ENCODE measurements at regions not wholly inside any gene's neighbourhood (a gene's known extent, or its start where the extent isn't known, plus 50 kb on each side); places are given as distances from the start of the nearest gene placed in this dataset.

- Histone ChIP-seq H3K4me3 (no peak overlapping the region), H3K27me3 (no peaks in the 10 kb centered on the region), H3K4me1 (no peaks in the 10 kb centered on the region), H3K9me3 (peaks cover 0 to 2% (median 0%) of the 10 kb centered on the region in 4 donors), H3K36me3 (no peaks in the 10 kb centered on the region), H3K27ac (no peak overlapping the region)
- intact Hi-C loops (cut with DNase I) = no loop called here
- no peak for DNase-seq
- no peak for TF ChIP-seq EP300 (IDR thresholded peaks at IDR 0.05)
- no peak for TF ChIP-seq POLR2AphosphoS5 (IDR thresholded peaks at IDR 0.05)
- TF ChIP-seq CTCF (IDR thresholded peaks at IDR 0.05) = no peak
- no peak for TF ChIP-seq POLR2A (IDR thresholded peaks at IDR 0.05)
- WGBS, 2 donors = 82 to 90% methylated on average over 4 of the region's 4 CpGs
Measured at GRCh38 chr20:16930656-16931055, 182.5 kb downstream of the OTOR start.

- intact Hi-C loops (cut with DNase I) = no loop called here
- H3K9me3 ChIP-seq = no peaks in the 10 kb centered on the region
- H3K27ac ChIP-seq = no peak overlapping the region
- DNase-seq = no peak
- no peak for TF ChIP-seq POLR2A (IDR thresholded peaks at IDR 0.05)
- no peak for TF ChIP-seq CTCF (IDR thresholded peaks at IDR 0.05)
- TF ChIP-seq POLR2AphosphoS5 (IDR thresholded peaks at IDR 0.05) = no peak
- TF ChIP-seq EP300 (IDR thresholded peaks at IDR 0.05) = no peak
- H3K4me1 ChIP-seq = no peaks in the 10 kb centered on the region
- 45 to 53% methylated on average over 3 of the region's 3 CpGs for WGBS, 2 donors
- no peaks in the 10 kb centered on the region for H3K27me3 ChIP-seq
- no peak overlapping the region for H3K4me3 ChIP-seq
- no peaks in the 10 kb centered on the region for H3K36me3 ChIP-seq
Measured at GRCh38 chr20:16939051-16939450, 190.9 kb downstream of the OTOR start.

GRCh38 chr20:16940701-16941100, 192.5 kb downstream of the OTOR start:
- no peaks in the 10 kb centered on the region for H3K4me1 ChIP-seq
- no peaks in the 10 kb centered on the region for H3K9me3 ChIP-seq
- no peaks in the 10 kb centered on the region for H3K36me3 ChIP-seq
- TF ChIP-seq CTCF (IDR thresholded peaks at IDR 0.05) (no peak), EP300 (IDR thresholded peaks at IDR 0.05) (no peak), POLR2AphosphoS5 (IDR thresholded peaks at IDR 0.05) (no peak), POLR2A (IDR thresholded peaks at IDR 0.05) (no peak)
- intact Hi-C loops (cut with DNase I) = no loop called here
- WGBS, 2 donors = 43 to 59% methylated on average over 1 of the region's 1 CpG
- no peak overlapping the region for H3K4me3 ChIP-seq
- no peaks in the 10 kb centered on the region for H3K27me3 ChIP-seq
- no peak for DNase-seq
- no peak overlapping the region for H3K27ac ChIP-seq

- Histone ChIP-seq H3K27ac (no peak overlapping the region), H3K4me3 (no peak overlapping the region), H3K4me1 (no peaks in the 10 kb centered on the region), H3K36me3 (no peaks in the 10 kb centered on the region), H3K27me3 (no peaks in the 10 kb centered on the region), H3K9me3 (no peaks in the 10 kb centered on the region)
- no peak for TF ChIP-seq CTCF (IDR thresholded peaks at IDR 0.05)
- TF ChIP-seq POLR2A (IDR thresholded peaks at IDR 0.05) = no peak
- no peak for TF ChIP-seq EP300 (IDR thresholded peaks at IDR 0.05)
- TF ChIP-seq POLR2AphosphoS5 (IDR thresholded peaks at IDR 0.05) = no peak
- DNase-seq = no peak
- intact Hi-C loops (cut with DNase I) = no loop called here
- WGBS, 2 donors = 48 to 50% methylated on average over 1 of the region's 1 CpG
Measured at GRCh38 chr20:16942051-16942450, 193.9 kb downstream of the OTOR start.

- TF ChIP-seq POLR2AphosphoS5 (IDR thresholded peaks at IDR 0.05) = no peak
- no peak for TF ChIP-seq EP300 (IDR thresholded peaks at IDR 0.05)
- no peak for TF ChIP-seq CTCF (IDR thresholded peaks at IDR 0.05)
- no peak for TF ChIP-seq POLR2A (IDR thresholded peaks at IDR 0.05)
Measured at GRCh38 chr20:16942756-16943155, 194.6 kb downstream of the OTOR start.

More at GRCh38 chr20:16942756-16943155, 194.6 kb downstream of the OTOR start:
- Histone ChIP-seq H3K9me3 (no peaks in the 10 kb centered on the region), H3K36me3 (no peaks in the 10 kb centered on the region), H3K27me3 (no peaks in the 10 kb centered on the region), H3K27ac (no peak overlapping the region), H3K4me1 (peaks cover 0 to 3% (median 0%) of the 10 kb centered on the region in 4 donors), H3K4me3 (no peak overlapping the region)
- no peak for DNase-seq
- intact Hi-C loops (cut with DNase I) = no loop called here
- WGBS, 2 donors = 63 to 72% methylated on average over 2 of the region's 2 CpGs
